Loucy (cell line): ENCODE measurements at regions not wholly inside any gene's neighbourhood (a gene's known extent, or its start where the extent isn't known, plus 50 kb on each side); places are given as distances from the start of the nearest gene placed in this dataset.

Source experiments
- H2AFZ ChIP-seq: fragments of 200-600 bp; sonication (generic); 2 replicates; pipeline ENCODE4 v1.6.0; 2016; ENCODE audit warnings: antibody characterized with exemption, mild to moderate bottlenecking, low read length, moderate library complexity
- H3F3A ChIP-seq: fragments of 200-600 bp; 2 replicates; pipeline ENCODE4 v1.6.0; 2016; ENCODE audit warnings: antibody characterized with exemption, low read depth, mild to moderate bottlenecking
- H3K27me3 ChIP-seq: fragments of 200-600 bp; sonication (generic); 2 replicates; pipeline ENCODE4 v1.6.1; 2014; ENCODE audit warnings: low read length, mild to moderate bottlenecking; ENCODE audit not compliant: insufficient read depth, poor library complexity, severe bottlenecking
- H3K36me3 ChIP-seq: fragments of 200-600 bp; sonication (generic); 2 replicates; pipeline ENCODE4 v1.6.1; 2016; ENCODE audit warnings: low read length; ENCODE audit not compliant: insufficient read depth
- H3K4me1 ChIP-seq: fragments of 200-600 bp; sonication (generic); 2 replicates; pipeline ENCODE4 v1.5.1; 2014; ENCODE audit warnings: low read length, mild to moderate bottlenecking; ENCODE audit not compliant: insufficient read depth, poor library complexity, severe bottlenecking
- H3K4me2 ChIP-seq: fragments of 200-600 bp; sonication (generic); 2 replicates; pipeline ENCODE4 v1.6.0; 2014; ENCODE audit warnings: antibody characterized with exemption, low read length, low read depth, mild to moderate bottlenecking; ENCODE audit not compliant: poor library complexity, severe bottlenecking
- H3K4me3 ChIP-seq: fragments of 200-600 bp; sonication (generic); 2 replicates; pipeline ENCODE4 v1.5.1; 2014; ENCODE audit warnings: low read length, mild to moderate bottlenecking, mixed read lengths; ENCODE audit not compliant: poor library complexity, severe bottlenecking
- H3K79me2 ChIP-seq: fragments of 200-600 bp; sonication (generic); 2 replicates; pipeline ENCODE4 v1.6.1; 2014; ENCODE audit warnings: low read length; ENCODE audit not compliant: insufficient read depth
- H3K9ac ChIP-seq: fragments of 200-600 bp; sonication (generic); 2 replicates; pipeline ENCODE4 v1.6.0; 2014; ENCODE audit warnings: mild to moderate bottlenecking, low read depth, low read length, moderate library complexity; ENCODE audit not compliant: poor library complexity, severe bottlenecking
- H3K9me2 ChIP-seq: fragments of 200-600 bp; sonication (generic); replicated peaks from 2 replicates; pipeline ENCODE4 v1.6.1; 2016; ENCODE audit warnings: low read depth, low read length, mixed read lengths
- H3K9me3 ChIP-seq: fragments of 200-600 bp; sonication (generic); 2 replicates; pipeline ENCODE4 v1.6.1; 2014; ENCODE audit warnings: mild to moderate bottlenecking, antibody characterized with exemption, low read length, low read depth; ENCODE audit not compliant: insufficient read depth
- H4K20me1 ChIP-seq: fragments of 200-600 bp; sonication (generic); 2 replicates; pipeline ENCODE4 v1.6.0; 2014; ENCODE audit warnings: antibody characterized with exemption, low read length, mild to moderate bottlenecking; ENCODE audit not compliant: insufficient read depth, poor library complexity, severe bottlenecking
- EZH2phosphoT487 ChIP-seq: fragments of 200-600 bp; IDR thresholded peaks from 2 replicates; pipeline ENCODE4 v1.6.1; 2018; ENCODE audit warnings: antibody characterized with exemption, mild to moderate bottlenecking, moderate library complexity, borderline replicate concordance
- TF ChIP-seq, protein P1 (sequence below): fragments of 200-600 bp; sonication (generic); conservative IDR thresholded peaks from 2 replicates; pipeline ENCODE4 v1.5.1; 2014; ENCODE audit warnings: mild to moderate bottlenecking, antibody characterized with exemption, low read length

DNA sequence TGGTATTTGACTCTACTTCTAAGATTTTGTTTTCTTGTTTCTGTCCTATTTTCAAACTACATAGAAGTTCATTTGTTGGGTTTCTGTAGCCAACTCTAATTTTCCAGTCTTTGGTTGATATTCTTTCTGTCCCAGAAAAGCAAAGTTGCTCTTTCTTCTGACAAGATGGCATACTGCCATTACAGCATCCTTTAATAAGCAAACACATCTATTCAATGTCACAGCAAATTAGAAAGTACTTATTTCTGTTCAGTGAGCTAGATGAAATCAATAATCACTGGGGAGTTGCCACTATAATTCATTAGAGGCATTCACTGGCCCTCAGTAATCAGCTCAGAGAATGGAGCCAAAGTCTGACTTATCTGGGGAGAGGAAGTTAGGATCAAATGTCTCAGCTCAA, 1258.0 kb upstream of the IGFBP7 start:
- no peaks in the 10 kb centered on the region for H3K36me3 ChIP-seq
- no peaks in the 10 kb centered on the region for H4K20me1 ChIP-seq
- no peaks in the 10 kb centered on the region for H3K9me3 ChIP-seq
- no peak overlapping the region for H3K4me2 ChIP-seq
- no peaks in the 10 kb centered on the region for H3K4me1 ChIP-seq
- no peaks in the 10 kb centered on the region for H3K9me2 ChIP-seq
- no peaks in the 10 kb centered on the region for H3F3A ChIP-seq
- H3K9ac ChIP-seq = no peak overlapping the region
- H3K4me3 ChIP-seq = no peak overlapping the region
- no peaks in the 10 kb centered on the region for H3K79me2 ChIP-seq
- no peak overlapping the region for H2AFZ ChIP-seq
- no peaks in the 10 kb centered on the region for H3K27me3 ChIP-seq
- TF ChIP-seq, protein P1, sequence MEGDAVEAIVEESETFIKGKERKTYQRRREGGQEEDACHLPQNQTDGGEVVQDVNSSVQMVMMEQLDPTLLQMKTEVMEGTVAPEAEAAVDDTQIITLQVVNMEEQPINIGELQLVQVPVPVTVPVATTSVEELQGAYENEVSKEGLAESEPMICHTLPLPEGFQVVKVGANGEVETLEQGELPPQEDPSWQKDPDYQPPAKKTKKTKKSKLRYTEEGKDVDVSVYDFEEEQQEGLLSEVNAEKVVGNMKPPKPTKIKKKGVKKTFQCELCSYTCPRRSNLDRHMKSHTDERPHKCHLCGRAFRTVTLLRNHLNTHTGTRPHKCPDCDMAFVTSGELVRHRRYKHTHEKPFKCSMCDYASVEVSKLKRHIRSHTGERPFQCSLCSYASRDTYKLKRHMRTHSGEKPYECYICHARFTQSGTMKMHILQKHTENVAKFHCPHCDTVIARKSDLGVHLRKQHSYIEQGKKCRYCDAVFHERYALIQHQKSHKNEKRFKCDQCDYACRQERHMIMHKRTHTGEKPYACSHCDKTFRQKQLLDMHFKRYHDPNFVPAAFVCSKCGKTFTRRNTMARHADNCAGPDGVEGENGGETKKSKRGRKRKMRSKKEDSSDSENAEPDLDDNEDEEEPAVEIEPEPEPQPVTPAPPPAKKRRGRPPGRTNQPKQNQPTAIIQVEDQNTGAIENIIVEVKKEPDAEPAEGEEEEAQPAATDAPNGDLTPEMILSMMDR = no peak
- TF ChIP-seq EZH2phosphoT487 = no peak

DNA sequence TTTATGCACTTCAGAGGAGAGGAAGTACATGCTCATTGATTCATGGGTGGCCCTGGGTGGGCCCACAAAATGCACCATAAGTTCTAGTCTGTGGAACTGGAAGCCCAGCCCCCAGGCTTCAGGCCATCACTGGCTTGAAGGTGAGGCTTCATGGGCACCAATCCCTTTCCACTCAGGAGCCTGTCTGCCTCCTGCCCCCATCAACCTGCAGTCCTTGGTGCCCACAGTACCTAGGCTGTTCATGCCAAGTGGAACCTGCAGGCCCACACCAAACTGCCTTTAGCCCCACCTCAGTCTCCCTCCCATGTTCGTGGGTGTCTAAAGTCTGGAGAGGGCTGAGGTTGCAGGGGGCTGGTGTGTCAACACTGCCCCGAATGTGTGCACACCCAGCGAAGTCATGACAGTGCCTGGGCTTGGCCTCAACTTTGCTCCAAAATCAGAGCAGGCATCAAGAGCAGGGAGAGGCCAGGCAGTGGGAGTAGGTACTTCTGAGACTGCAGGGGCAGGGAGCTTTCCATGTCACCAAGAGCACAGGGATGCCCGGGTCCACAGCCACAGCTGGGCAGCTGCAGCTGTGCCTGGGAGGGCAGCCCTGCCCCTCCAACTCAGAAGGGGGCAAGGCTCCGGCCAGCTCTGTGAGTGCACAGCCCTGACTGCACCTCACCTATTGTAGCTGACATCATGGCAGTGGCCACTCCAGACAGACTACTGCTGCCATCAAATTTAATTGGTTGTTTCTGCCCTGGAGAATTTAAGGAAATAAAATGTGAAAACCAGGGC, 1250.4 kb upstream of the IGFBP7 start:
- H3K9me2 ChIP-seq = no peaks in the 10 kb centered on the region
- no peaks in the 10 kb centered on the region for H3F3A ChIP-seq

GRCh38 chr4:58359590-58359989, 1249.4 kb upstream of the IGFBP7 start:
- Histone ChIP-seq H3K9ac (no peak overlapping the region), H4K20me1 (no peaks in the 10 kb centered on the region), H3K27me3 (no peaks in the 10 kb centered on the region), H3K9me3 (no peaks in the 10 kb centered on the region), H3K4me2 (no peak overlapping the region), H3K9me2 (no peaks in the 10 kb centered on the region), H3F3A (no peaks in the 10 kb centered on the region), H3K4me1 (no peaks in the 10 kb centered on the region), H3K4me3 (no peak overlapping the region), H2AFZ (no peak overlapping the region), H3K36me3 (no peaks in the 10 kb centered on the region), H3K79me2 (no peaks in the 10 kb centered on the region)
- TF ChIP-seq, protein P1 = no peak
- TF ChIP-seq EZH2phosphoT487 = no peak

More for the DNA sequence above, 1250.4 kb upstream of the IGFBP7 start:
- Histone ChIP-seq H3K27me3 (no peaks in the 10 kb centered on the region), H3K36me3 (no peaks in the 10 kb centered on the region), H4K20me1 (no peaks in the 10 kb centered on the region), H2AFZ (no peak overlapping the region), H3K79me2 (no peaks in the 10 kb centered on the region), H3K4me3 (no peak overlapping the region), H3K9ac (no peak overlapping the region), H3K9me3 (no peaks in the 10 kb centered on the region), H3K4me1 (no peaks in the 10 kb centered on the region), H3K4me2 (no peak overlapping the region)
- no peak for TF ChIP-seq EZH2phosphoT487
- TF ChIP-seq, protein P1 = no peak
